Activated naive CD8-positive, alpha-beta T cell (primary cell): ENCODE measurements at regions not wholly inside any gene's neighbourhood (a gene's known extent, or its start where the extent isn't known, plus 50 kb on each side); places are given as distances from the start of the nearest gene placed in this dataset.

Experiments
- H3K27ac Mint-ChIP-seq: one replicate; pipeline ENCODE4 v1.8.0; 2021; ENCODE audit warnings: mixed read lengths
- H3K27me3 Mint-ChIP-seq: one replicate; pipeline ENCODE4 v1.8.0; 2021; ENCODE audit warnings: mixed read lengths
- H3K36me3 Mint-ChIP-seq: one replicate; pipeline ENCODE4 v1.8.0; 2021; ENCODE audit warnings: mixed read lengths
- H3K4me1 Mint-ChIP-seq: one replicate; pipeline ENCODE4 v1.8.0; 2021; ENCODE audit warnings: low read depth, mixed read lengths
- H3K4me3 Mint-ChIP-seq: one replicate; pipeline ENCODE4 v1.8.0; 2021; ENCODE audit warnings: mild to moderate bottlenecking, mixed read lengths
- H3K9me3 Mint-ChIP-seq: one replicate; pipeline ENCODE4 v1.8.0; 2021; ENCODE audit warnings: low read depth, mixed read lengths

DNA sequence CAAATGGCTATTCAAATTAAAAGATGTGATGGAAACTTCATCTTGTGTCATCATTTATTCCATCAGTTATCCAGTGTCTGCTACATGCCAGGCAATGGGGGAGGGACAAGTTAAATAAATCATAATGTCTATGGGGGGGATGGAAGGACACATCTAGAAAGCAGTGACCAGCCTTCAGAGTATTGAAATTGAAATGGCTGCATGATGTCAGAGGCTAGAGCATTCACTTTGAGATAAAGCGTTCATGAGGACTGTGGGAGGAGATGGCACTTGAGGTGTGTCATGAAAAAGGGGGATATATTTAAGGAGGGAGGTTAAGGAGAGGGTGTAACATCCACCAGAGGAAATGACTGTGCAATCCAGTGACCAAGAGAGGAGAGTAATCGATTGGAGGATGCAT lies 50.6 kb downstream of the SLIT2 start:
- Mint-ChIP-seq H3K36me3 (no peaks in the 10 kb centered on the region), H3K4me3 (no peak overlapping the region), H3K27me3 (no peaks in the 10 kb centered on the region)

DNA sequence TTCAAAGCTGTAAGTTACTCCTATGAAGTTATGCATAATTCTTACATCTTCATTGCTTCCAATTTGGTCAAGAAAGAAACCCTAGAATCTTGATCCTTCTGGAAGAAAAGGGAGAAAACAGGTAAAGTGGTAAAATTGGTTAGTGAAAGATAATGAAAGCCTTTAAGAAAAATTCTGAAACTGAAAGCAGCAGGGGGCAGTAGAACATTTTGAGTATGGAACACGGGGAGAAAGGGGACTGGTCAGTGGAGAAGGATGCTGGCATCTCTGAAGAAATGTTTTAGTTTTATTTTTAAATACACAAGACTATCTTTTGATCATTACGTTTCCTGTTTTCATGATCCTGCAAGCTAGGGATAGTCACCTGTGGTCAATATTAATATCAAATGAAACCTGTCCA lies 54.3 kb downstream of the SLIT2 start:
- no peaks in the 10 kb centered on the region for H3K27me3 Mint-ChIP-seq
- H3K4me3 Mint-ChIP-seq: no peak overlapping the region
- no peaks in the 10 kb centered on the region for H3K4me1 Mint-ChIP-seq
- no peak overlapping the region for H3K27ac Mint-ChIP-seq
- H3K36me3 Mint-ChIP-seq: no peaks in the 10 kb centered on the region
- H3K9me3 Mint-ChIP-seq: no peaks in the 10 kb centered on the region

More for the DNA sequence above, 50.6 kb downstream of the SLIT2 start:
- H3K27ac Mint-ChIP-seq: no peak overlapping the region
- H3K4me1 Mint-ChIP-seq: no peaks in the 10 kb centered on the region
- H3K9me3 Mint-ChIP-seq: no peaks in the 10 kb centered on the region

DNA sequence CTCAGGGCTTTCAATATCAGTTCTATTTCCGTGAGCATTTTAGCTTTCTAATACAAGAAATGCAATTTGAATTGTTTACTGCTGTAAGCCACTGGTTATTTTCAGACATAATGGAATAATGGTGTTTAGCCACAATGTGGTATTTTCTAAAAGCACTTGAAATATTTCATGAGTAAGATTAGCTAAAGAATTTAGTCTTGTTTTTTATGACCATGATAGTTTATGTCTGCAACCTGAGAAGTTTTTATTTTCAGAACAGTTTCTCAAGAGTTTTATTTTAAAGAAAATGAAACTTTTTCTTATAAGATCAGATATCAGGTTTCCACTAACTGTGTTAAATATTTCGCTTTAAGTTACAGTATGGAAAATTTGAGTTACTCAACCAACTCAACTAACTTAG lies 60.2 kb downstream of the SLIT2 start:
- peaks cover 2% of the 10 kb centered on the region for H3K27me3 Mint-ChIP-seq
- H3K27ac Mint-ChIP-seq: no peak overlapping the region
- no peaks in the 10 kb centered on the region for H3K36me3 Mint-ChIP-seq
- no peak overlapping the region for H3K4me3 Mint-ChIP-seq
- H3K4me1 Mint-ChIP-seq: no peaks in the 10 kb centered on the region
- H3K9me3 Mint-ChIP-seq: no peaks in the 10 kb centered on the region

DNA sequence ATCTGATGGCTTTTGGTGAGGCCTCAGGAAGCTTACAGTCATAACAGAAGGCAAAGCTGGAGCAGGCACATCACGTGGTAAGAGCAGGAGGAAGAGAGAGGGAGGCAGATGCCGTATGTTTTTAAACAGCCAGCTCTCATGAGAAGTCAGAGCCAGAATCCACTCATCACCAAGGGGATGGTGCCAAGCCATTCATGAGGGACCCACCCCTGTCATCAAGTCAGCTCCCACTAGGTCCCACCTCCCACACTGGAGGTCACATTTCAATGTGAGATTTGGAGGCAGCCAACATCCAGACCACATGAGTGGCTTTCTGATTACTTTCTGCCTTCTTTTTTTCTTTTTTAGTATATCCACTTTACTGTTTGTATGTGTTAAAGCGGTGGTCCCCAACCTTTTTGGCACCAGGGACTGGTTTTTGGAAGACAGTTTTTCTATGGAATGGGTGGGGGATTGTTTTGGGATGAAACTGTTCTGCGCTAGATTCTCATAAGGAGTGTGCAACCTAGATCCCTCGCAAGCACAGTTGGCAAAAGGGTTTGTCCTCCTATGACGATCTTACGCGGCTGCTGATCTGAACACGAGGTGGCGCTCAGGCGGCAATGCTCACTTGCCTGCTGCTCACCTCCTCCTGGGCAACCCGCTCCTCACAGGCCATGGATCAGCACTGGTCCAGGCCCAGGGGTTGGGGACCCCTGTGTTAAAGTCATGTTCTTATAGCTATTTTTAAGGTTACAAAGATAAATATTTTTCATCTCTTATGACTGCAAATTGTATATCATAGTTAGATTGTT lies 61.7 kb downstream of the SLIT2 start:
- H3K27ac Mint-ChIP-seq: no peak overlapping the region
- H3K27me3 Mint-ChIP-seq: peaks cover 2% of the 10 kb centered on the region
- H3K9me3 Mint-ChIP-seq: no peaks in the 10 kb centered on the region
- no peak overlapping the region for H3K4me3 Mint-ChIP-seq
- H3K4me1 Mint-ChIP-seq: no peaks in the 10 kb centered on the region
- H3K36me3 Mint-ChIP-seq: no peaks in the 10 kb centered on the region

DNA sequence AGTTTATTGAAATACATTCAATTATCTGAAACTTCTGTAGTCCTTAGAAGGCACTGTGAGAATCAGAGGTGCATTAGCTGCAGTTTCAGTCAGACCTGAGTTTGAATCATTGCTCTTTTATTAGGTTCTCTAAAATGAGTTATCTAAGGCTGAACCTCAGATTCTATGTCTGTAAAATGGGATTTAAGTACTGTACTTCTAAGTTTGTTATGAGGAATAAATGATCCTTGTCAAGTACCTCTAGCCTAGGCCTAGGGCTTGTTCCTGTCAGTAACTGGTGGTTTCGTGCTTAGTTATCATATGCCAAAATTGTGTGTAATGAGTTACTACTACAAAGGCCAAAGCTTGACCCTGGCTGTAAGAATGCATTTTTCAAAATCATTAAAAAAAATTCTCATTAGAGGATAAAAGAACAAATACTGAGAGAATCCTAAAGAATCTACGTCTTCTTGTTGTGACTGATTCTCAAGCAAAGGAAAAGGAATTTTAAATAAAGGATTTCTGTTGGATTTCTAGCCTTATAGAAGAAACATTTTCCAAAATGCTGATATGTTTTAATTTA lies 65.8 kb downstream of the SLIT2 start:
- no peak overlapping the region for H3K27ac Mint-ChIP-seq
- no peaks in the 10 kb centered on the region for H3K4me1 Mint-ChIP-seq
- no peaks in the 10 kb centered on the region for H3K36me3 Mint-ChIP-seq
- peaks cover 2% of the 10 kb centered on the region for H3K27me3 Mint-ChIP-seq
- no peaks in the 10 kb centered on the region for H3K9me3 Mint-ChIP-seq
- no peak overlapping the region for H3K4me3 Mint-ChIP-seq

DNA sequence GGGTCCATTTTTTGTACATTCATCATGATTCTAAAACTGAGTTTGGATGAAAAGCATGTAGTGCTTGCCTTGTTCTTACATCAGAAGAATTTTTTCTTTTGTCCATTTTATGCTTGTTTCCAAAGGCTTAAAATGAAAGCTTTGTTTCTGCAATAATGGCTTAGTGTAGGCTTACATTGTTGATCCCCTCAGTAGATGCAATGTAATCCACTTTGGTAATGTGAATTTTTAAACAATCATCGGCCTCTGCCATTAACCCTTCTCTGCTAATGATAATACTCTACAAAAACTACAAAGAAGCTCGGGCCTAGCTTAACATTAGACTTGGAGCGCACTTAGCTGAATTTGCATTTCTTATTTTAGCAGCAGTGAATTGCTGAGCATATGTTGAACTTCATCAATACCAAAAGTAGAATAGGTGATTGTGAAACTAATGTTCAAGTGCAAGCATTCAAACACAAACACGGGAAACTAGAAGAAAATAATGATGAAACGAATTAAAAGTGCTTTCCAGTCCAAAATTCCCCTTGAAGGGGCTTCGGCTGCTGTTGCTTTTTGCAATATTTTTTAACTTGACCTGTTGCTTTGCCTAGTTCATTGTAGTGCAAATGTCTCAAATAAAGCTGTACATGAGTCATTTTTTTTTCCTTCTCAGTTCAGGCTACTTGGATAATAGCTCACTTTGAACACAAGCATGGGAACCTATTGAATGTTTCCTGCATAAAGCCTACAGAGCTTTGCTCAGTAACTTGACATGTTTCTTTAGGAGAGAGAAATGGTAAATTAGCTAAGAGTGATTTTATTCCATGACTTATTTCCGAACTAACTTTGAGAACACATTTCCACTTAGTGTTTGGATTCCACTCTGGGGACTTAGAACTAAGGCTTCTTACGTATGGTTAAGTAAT lies 66.5 kb downstream of the SLIT2 start:
- H3K36me3 Mint-ChIP-seq: no peaks in the 10 kb centered on the region
- H3K27ac Mint-ChIP-seq: no peak overlapping the region
- H3K4me3 Mint-ChIP-seq: no peak overlapping the region
- no peaks in the 10 kb centered on the region for H3K4me1 Mint-ChIP-seq
- H3K27me3 Mint-ChIP-seq: peaks cover 2% of the 10 kb centered on the region
- no peaks in the 10 kb centered on the region for H3K9me3 Mint-ChIP-seq

DNA sequence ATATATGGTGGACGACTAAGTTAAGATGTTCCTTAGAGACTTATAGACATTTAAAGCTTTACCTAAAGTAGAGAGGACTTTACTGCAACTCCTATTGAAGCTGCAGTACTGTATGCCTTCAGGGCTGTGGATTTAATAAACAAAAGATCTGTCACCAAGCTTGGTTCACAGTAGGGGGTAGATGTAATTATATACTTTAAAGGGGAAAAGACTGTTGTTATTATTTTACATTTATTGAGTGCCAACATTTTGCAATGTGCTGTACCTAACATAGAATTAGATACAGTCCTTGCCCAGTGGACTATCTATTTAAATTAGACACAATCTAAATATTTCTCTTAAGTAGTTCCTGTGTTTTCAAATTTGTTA lies 67.2 kb downstream of the SLIT2 start:
- Mint-ChIP-seq H3K36me3 (no peaks in the 10 kb centered on the region), H3K4me1 (no peaks in the 10 kb centered on the region), H3K4me3 (no peak overlapping the region), H3K27ac (no peak overlapping the region), H3K9me3 (no peaks in the 10 kb centered on the region), H3K27me3 (peaks cover 2% of the 10 kb centered on the region)

DNA sequence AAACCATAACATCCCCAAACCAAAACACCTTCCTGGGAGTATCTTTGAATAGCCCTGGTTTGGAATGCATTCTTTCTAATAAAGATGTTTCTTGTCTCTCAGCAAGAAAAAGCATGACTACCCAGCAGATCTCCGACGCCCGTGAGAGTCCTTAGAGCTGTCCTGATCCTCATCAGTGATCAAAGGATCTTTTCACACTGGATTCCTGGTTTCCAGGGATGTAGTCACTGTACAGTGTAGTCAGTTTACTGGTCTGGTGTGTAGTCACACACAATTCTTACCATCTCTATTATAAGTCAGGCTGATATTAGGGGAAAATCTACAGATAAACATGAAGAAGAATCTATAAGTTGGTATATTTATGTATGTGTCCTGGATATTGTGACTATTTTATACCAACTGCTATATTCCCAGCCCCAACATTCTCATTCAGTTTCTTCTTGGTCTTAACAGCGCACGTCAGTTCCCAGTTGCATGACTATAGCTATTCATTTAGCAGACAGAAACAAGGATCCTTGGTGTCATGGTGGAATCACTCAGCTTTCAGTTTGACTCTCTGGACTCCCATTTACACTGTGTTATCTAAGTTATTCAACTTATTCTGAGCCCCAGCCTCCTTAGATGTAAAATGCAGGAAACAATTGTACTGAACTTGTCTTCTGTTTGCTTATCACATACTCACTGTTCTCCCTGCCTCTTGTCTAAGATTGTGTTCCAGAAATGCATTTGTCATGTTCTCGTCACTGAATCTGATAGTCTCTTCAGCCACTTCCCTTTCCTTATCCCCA lies 68.3 kb downstream of the SLIT2 start:
- Mint-ChIP-seq H3K27me3 (peaks cover 2% of the 10 kb centered on the region), H3K27ac (no peak overlapping the region), H3K36me3 (no peaks in the 10 kb centered on the region), H3K4me3 (no peak overlapping the region), H3K9me3 (no peaks in the 10 kb centered on the region), H3K4me1 (no peaks in the 10 kb centered on the region)

DNA sequence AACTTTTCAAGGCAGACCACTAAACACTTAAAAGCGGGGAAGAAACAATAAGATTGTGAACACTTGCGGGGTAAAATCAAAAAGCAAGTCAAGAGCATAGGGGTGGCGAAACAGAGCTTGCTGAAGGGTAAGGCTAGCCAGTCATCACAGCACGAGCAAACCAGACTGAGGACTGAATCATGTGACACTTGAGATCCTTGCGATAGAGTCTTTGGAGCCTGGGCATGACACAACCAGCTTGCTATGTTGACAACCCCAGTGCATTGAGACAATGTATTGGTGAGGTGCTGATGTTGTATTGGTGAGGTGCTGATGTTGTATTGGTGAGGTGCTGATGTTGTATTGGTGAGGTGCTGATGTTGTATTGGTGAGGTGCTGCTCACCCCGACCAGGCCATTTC lies 72.3 kb downstream of the SLIT2 start:
- H3K9me3 Mint-ChIP-seq: no peaks in the 10 kb centered on the region
- H3K36me3 Mint-ChIP-seq: no peaks in the 10 kb centered on the region
- H3K4me3 Mint-ChIP-seq: no peak overlapping the region
- H3K4me1 Mint-ChIP-seq: no peaks in the 10 kb centered on the region
- no peaks in the 10 kb centered on the region for H3K27me3 Mint-ChIP-seq
- no peak overlapping the region for H3K27ac Mint-ChIP-seq

DNA sequence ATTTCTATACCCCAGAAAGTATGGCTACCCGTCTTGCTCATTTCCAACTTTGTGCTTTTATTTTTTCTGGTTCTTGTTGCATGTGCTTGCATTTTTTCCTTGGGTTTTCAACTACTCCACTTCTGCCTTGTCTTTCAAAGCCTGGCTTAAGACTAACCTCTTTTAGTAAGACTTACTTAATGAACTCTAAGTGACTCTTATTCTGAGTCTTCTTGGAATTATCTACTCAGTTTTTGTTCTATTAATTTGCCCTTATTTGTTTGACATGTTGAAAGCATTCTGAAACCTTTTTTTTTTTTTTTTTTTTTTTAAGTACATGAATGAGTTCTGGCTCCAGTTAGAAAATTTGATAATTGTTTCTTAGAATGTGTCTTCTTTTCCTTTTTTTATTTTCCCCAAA lies 74.8 kb downstream of the SLIT2 start:
- Mint-ChIP-seq H3K4me3 (no peak overlapping the region), H3K9me3 (no peaks in the 10 kb centered on the region), H3K4me1 (no peaks in the 10 kb centered on the region), H3K36me3 (no peaks in the 10 kb centered on the region), H3K27ac (no peak overlapping the region), H3K27me3 (no peaks in the 10 kb centered on the region)

DNA sequence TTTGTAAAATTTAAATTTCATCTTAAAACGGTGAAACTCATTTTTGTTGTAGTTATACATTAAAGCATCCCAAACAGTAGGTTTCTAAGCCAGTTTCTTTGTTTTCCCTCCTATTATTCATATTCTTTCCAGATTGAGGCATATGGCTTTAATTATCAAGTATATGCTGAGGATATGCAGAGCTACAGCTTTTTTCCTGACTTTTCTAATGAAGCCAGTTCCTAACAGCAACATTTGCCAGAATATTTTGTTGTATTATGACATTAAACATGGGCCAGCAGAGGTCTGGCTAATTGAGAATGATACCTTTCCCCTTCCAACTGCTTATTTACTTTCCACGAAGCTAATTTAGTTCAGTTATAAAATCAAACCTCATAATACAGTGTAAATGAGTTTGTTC lies 75.3 kb downstream of the SLIT2 start:
- no peak overlapping the region for H3K27ac Mint-ChIP-seq
- H3K9me3 Mint-ChIP-seq: peaks cover 2% of the 10 kb centered on the region
- no peaks in the 10 kb centered on the region for H3K36me3 Mint-ChIP-seq
- no peaks in the 10 kb centered on the region for H3K4me1 Mint-ChIP-seq
- H3K4me3 Mint-ChIP-seq: no peak overlapping the region
- H3K27me3 Mint-ChIP-seq: no peaks in the 10 kb centered on the region

DNA sequence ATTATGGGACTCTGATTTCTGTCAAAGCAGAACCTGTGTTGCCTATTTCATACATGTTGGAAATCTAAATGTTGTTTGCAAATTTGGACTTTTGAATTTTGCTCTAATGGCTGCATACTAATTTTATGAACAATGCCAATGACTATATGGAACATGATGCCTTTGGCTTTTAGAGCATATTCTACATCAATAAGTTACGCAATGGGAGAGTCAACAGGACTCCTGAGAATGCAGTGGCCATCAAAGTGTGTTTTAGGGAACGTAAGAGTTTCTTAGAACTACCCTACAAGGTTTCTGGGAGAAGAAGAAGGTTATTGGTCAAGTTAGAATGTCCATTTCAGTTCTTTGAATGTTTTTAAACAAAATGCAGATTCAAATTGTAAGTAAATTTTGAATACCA lies 76.1 kb downstream of the SLIT2 start:
- Mint-ChIP-seq H3K27ac (no peak overlapping the region), H3K4me1 (no peaks in the 10 kb centered on the region), H3K9me3 (peaks cover 4% of the 10 kb centered on the region), H3K27me3 (no peaks in the 10 kb centered on the region), H3K36me3 (no peaks in the 10 kb centered on the region), H3K4me3 (no peak overlapping the region)

DNA sequence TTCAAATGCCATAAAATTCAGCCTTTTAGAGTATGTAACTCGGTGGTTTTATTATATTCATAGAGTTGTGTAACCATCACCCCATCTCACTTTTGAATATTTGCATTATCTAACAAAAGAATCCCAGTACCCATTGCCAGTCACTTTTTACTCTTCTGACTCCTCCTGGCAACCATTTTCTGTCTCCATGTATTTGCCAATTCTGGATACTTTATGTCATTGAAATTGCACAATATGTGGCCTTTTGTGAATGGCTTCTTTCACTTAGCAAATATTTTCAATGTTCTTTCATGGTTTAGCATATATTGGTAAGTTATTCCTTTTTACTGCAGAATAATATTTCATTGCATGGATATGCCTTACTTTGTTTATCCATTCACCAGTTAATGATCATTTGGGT lies 79.9 kb downstream of the SLIT2 start:
- Mint-ChIP-seq H3K27ac (no peak overlapping the region), H3K4me1 (no peaks in the 10 kb centered on the region), H3K36me3 (no peaks in the 10 kb centered on the region), H3K9me3 (peaks cover 4% of the 10 kb centered on the region), H3K4me3 (no peak overlapping the region), H3K27me3 (no peaks in the 10 kb centered on the region)

DNA sequence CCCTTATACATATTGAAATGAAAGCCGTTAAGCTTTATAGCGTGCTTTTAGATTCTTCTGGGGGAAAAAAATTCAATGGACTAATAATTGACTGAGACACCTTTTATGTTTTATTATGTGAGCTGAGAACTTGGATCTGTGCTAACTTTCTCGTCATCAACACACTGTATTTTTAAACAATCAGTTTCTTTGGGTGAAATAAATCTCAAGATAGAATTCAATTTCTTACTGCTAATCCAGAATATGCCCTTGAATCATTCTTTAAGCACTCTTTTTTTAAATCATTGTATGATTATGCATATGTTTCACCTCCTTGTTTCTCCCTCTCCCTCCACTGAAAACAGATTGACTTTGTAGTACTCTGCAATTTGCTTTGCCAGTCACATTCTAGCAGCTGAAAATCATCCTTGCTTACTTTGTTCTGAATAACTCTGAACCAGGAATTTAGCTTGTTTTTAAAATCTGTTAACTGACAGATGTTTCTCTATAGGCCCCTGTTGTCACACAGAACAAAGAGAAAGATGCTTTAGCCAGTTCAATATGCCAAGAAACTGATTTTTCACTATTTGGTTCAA lies 81.5 kb downstream of the SLIT2 start:
- no peaks in the 10 kb centered on the region for H3K4me1 Mint-ChIP-seq
- H3K36me3 Mint-ChIP-seq: no peaks in the 10 kb centered on the region
- no peaks in the 10 kb centered on the region for H3K27me3 Mint-ChIP-seq
- peaks cover 4% of the 10 kb centered on the region for H3K9me3 Mint-ChIP-seq
- no peak overlapping the region for H3K4me3 Mint-ChIP-seq
- H3K27ac Mint-ChIP-seq: no peak overlapping the region
